LNCAP (cell line): ENCODE measurements at regions not wholly inside any gene's neighbourhood (a gene's known extent, or its start where the extent isn't known, plus 50 kb on each side); places are given as distances from the start of the nearest gene placed in this dataset.
A peak's percentile ranks its signal among the peaks of the same experiment; 100 is the strongest.

ENCODE experiments used
- TF ChIP-seq, protein P1 (sequence below): fragments of 450-650 bp; IDR thresholded peaks from 2 replicates; pipeline ENCODE4 v1.5.1; 2017; ENCODE audit warnings: mild to moderate bottlenecking

DNA sequence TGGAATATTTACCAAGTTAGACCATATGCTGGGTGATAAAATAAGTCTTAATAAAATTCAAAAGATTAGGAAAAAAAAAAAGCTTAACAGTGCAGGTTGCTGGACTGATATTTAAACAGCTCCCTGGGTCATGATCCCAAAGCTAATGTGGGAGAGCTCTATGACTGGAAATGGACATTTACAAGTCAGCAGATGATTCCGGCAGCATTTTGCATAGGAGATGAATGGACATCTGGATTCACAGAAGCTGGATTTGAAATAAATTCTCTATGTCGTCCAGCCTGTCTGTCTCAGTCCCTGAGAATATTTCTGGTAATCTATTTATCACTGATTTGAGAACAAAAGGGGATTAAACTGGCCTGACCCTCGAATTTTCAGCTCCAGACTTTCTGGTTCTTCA lies 52.3 kb upstream of the KLHL25 start:
- TF ChIP-seq, protein P1, sequence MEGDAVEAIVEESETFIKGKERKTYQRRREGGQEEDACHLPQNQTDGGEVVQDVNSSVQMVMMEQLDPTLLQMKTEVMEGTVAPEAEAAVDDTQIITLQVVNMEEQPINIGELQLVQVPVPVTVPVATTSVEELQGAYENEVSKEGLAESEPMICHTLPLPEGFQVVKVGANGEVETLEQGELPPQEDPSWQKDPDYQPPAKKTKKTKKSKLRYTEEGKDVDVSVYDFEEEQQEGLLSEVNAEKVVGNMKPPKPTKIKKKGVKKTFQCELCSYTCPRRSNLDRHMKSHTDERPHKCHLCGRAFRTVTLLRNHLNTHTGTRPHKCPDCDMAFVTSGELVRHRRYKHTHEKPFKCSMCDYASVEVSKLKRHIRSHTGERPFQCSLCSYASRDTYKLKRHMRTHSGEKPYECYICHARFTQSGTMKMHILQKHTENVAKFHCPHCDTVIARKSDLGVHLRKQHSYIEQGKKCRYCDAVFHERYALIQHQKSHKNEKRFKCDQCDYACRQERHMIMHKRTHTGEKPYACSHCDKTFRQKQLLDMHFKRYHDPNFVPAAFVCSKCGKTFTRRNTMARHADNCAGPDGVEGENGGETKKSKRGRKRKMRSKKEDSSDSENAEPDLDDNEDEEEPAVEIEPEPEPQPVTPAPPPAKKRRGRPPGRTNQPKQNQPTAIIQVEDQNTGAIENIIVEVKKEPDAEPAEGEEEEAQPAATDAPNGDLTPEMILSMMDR = no peak

DNA sequence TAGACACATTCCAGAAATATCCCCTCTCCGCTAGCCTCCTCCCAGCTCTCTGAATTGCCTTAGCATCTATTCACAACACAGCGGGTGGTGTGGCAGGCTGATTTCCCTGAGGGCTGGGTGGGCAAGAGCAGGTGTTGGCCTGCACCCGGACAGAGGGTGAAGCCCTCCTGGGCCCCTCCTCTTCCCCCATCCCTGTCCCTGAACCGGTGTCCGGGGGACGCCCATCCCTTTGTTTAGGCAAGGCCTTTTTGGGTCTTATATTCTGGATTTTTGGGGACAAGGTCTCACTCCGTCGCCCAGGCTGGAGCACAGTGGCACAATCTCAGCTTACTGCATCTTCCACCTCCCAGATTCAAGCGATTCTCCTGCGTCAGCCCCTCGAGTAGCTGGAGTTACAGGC lies 55.2 kb upstream of the KLHL25 start:
- TF ChIP-seq, protein P1 = no peak

DNA sequence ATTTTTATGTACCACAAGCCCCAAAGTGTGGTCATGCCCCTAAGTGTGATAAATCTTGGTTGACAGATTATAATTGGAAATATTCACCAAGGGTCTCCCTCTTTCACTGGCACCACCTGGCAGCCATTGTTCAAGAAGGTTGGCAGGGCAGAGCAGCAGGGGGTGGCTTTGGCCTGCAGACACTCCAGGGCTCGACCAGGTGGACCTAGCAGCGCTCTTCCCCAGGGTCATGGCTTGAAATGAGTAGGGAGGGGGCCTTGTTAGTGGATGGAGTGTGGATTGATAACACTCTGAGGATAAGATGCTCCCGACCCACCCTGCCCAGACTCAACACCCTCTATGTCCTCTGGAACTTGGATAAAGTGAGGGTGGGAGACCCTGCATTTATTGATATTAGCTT lies 58.2 kb upstream of the KLHL25 start:
- TF ChIP-seq, protein P1 = no peak

DNA sequence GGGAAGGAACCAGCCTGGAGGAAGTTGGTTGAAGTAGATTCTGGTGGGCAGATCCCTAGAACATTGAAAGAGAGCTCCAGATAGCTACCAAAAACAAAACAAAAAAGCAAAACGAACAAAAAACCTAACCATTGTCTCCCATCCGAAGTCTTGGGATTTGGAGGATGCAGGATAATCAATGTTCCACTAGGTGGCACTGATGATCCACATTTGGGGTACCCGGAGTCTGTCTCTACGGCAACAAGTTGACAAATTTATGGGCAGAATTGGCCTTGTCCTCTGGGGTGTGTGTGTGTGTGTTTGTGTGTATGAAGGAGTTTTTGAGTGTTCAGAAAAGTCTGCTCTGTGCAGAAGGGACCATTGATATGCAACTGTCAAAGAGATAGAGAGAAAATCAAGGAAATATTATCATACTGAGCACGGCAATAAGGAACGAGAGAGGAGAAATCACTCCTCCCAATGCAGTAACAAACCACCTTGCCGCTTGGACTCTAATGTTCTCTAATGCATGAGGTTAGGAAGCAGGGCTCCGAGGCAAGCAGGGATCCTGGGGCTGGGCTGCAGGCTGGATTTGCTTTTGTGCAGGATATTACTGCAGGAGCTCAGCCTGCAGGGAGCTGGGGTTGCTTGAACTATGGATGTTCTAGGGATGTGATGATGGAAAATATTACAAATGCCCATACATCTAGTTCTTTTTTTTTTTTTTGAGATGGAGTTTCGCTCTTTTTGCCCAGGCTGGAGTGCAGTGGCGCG lies 59.8 kb upstream of the KLHL25 start:
- TF ChIP-seq, protein P1 = peak; percentile 83

DNA sequence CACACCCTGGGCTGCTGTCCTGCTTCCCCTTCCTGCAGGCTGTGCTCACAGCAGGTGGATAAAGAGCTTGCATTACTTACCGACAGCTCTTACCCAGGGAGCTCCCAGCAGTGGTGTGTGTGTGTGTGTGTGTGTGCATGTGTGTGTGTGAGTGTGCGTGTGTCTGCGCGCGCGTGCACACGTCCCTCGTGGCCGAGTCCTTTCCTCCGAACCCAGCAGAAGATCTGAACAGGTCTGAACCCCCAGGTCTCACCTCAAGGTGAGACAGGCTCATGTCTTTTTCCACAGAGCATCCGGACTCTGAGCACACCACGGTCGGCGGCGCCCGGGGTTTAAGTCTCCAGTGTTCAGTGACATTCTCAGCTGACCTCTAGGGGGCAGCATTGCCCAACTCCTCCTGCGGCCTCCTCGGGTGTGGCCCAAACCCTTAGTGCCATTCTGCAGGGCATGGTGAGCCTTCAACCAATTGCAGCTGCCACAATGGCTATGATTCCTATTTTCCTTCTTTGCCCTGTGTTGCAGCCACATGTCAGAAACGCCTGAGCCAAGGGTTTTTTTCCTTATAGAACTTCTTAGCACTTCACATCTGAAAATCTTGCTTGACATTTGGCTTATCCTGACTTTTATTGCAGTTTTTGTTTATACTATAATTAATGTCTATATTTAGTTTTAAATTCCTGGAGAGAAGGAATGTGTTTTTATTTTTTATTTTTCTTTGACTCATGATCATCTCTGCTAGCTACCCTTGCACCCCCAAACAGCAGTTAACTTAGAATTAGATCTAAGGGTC lies 64.1 kb upstream of the KLHL25 start:
- TF ChIP-seq, protein P1 = peak; percentile 88

DNA sequence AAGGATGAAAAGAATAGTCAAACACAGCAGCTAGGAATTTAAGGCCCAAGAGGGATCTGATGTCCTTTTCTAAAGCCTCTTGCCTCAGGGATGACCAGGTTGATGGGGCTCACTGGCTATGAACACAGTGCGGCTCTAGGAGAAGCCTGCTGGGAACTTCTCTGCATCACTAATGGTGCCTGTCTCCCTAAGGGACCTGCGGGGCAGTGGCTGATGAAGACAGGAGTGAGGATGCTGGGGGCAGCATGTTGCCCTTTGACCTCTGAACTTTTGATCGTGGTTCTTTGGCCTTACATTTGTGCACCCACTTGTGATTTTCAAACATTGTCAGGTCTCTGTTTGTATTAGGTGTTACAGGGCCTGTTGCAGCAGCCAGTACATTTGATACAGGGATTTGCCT lies 64.9 kb upstream of the KLHL25 start:
- TF ChIP-seq, protein P1 = no peak

DNA sequence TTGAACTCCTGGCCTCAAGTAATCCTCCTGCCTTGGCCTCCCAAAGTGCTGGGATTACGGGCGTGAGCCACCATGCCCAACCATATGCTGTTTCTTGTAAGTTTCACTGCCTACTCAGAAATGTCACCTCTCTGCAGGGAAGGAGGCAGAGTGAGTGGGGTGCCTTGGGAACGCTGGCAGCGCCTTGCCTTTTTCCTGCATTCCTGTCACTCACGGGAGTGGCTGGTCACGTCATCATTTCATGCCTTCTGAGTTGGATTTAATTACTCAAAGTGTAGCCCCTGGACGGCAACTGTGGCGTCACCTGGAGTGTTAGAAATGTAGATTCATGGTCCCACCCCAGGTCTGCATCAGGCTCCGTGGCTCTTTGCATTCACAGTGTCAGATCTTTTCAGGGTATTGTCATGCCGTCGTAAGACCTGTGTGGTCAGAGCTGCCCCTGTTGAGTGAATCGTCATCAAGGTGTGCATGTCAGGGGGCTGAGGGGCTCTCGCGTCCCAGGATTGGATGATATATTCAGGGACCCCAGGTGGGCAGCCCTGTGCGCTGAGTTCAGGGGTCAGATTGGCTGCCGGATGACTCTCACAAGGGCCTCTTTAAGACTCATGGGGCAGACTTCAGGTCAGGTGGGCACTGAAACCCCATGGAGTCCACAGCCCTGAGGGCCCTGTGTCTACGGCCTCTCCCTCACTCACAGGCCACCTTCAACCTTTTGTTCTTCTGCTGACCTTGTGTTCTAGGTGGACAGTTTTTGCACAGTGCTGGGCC lies 65.9 kb upstream of the KLHL25 start:
- TF ChIP-seq, protein P1 = no peak
